HAP-1 (cell line): ENCODE measurements at regions not wholly inside any gene's neighbourhood (a gene's known extent, or its start where the extent isn't known, plus 50 kb on each side); places are given as distances from the start of the nearest gene placed in this dataset.
A peak's percentile ranks its signal among the peaks of the same experiment; 100 is the strongest.

ENCODE experiments used
- DNase-seq, 2 experiments: peaks; one replicate each; pipeline ENCODE4 v3.0.0-alpha.2; 2016 to 2020; ENCODE audit warnings: low spot score in 2 of 2
- H3K27me3 ChIP-seq: fragments of 250-450 bp; sonication (Bioruptor Pico); 2 replicates; pipeline ENCODE4 v1.5.1; 2020; ENCODE audit warnings: low read depth, mild to moderate bottlenecking, moderate library complexity
- H3K36me3 ChIP-seq: fragments of 250-450 bp; sonication (Bioruptor Pico); replicated peaks from 2 replicates; pipeline ENCODE4 v1.5.1; 2020; ENCODE audit warnings: mild to moderate bottlenecking
- H3K4me1 ChIP-seq: fragments of 250-450 bp; sonication (Bioruptor Pico); 2 replicates; pipeline ENCODE4 v1.5.1; 2020; ENCODE audit warnings: mild to moderate bottlenecking
- H3K4me3 ChIP-seq: fragments of 250-450 bp; sonication (Bioruptor Pico); 2 replicates; pipeline ENCODE4 v1.5.1; 2020; ENCODE audit warnings: mild to moderate bottlenecking, moderate library complexity
- H3K9me3 ChIP-seq: fragments of 250-450 bp; sonication (Bioruptor Pico); 2 replicates; pipeline ENCODE4 v1.5.1; 2020; ENCODE audit warnings: mild to moderate bottlenecking, moderate library complexity
- in situ Hi-C: fragments of 300-500 bp; cut with MboI; formaldehyde crosslinking; loops from 3 replicates; pipeline ENCODE4 v1.14.3; 2020; ENCODE audit warnings: low sequenced_read_pairs, inconsistent platforms, mixed read lengths

DNA sequence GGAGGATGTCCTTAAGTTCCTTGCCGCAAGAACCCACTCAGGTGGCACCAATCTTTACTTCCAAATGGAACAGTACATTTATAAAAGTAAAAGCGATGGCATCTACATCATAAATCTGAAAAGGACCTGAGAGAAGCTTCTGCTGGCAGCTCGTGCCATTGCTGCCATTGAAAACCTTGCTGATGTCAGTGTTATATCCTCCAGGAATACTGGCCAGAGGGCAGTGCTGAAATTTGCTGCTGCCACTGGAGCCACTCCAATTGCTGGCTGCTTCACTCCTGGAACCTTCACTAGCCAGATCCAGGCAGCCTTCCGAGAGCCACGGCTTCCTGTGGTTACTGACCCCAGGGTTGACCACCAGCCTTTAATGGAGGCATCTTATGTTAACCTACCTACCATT is 191.7 kb downstream of the TRIM27 start:
- H3K36me3 ChIP-seq, result no peaks in the 10 kb centered on the region
- H3K4me3 ChIP-seq, result no peak overlapping the region
- H3K4me1 ChIP-seq, result peaks cover 13% of the 10 kb centered on the region
- no peaks in the 10 kb centered on the region for H3K9me3 ChIP-seq
- in situ Hi-C loops, result no loop called here
- DNase-seq, result no peak
- no peaks in the 10 kb centered on the region for H3K27me3 ChIP-seq

DNA sequence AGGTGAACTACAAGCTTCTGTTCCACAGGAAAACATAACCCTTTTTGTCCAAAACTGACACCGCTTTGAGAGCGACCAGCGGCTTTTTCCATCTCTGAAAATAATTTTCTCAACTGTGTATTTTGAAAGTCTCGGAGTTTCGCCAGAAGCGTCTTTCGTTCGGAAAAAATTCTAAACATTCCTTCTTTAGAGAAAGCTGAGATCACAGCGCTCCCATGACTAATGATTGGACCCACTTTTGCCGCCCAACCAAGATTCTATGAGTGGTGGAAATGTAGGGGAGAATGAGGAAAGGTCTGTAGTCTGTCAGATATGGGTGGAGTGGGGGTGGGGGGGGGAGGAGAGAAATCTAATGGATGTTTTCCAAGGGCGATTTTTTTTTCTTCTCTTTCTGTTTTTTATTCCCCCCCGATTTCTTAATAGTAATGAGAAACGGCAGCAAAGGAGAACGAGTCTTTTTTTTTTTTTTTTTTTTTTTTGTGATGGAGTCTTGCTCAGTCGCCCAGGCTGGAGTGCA is 189.3 kb downstream of the TRIM27 start:
- in situ Hi-C loops, result no loop called here
- Histone ChIP-seq H3K4me1 (peaks cover 7% of the 10 kb centered on the region), H3K9me3 (no peaks in the 10 kb centered on the region; the same call in 1 of the 2 replicates), H3K27me3 (no peaks in the 10 kb centered on the region), H3K36me3 (no peaks in the 10 kb centered on the region), H3K4me3 (no peak overlapping the region)
- DNase-seq, result no peak

DNA sequence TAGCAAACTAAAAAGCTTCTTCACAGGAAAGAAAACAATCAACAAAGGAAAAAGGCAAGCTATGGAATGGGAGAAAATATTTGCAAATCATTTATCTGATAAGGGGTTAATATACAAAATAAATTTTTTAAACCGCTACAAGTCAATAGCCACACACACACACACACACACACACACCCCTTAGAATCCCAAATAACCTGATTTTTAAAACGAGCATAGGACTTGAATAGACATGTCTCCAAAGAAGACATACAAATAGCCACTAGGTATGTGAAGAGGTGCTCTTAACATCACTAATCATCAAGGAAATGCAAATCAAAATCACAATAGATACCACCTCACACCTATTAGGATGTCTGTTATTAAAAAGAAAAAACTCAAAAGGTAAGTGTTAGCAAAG is 187.7 kb downstream of the TRIM27 start:
- Histone ChIP-seq H3K36me3 (no peaks in the 10 kb centered on the region), H3K9me3 (no peaks in the 10 kb centered on the region; the same call in 1 of the 2 replicates), H3K27me3 (no peaks in the 10 kb centered on the region), H3K4me3 (peak overlapping the region; percentile 26), H3K4me1 (peaks cover 7% of the 10 kb centered on the region)
- no peak for DNase-seq
- in situ Hi-C loops, result no loop called here

DNA sequence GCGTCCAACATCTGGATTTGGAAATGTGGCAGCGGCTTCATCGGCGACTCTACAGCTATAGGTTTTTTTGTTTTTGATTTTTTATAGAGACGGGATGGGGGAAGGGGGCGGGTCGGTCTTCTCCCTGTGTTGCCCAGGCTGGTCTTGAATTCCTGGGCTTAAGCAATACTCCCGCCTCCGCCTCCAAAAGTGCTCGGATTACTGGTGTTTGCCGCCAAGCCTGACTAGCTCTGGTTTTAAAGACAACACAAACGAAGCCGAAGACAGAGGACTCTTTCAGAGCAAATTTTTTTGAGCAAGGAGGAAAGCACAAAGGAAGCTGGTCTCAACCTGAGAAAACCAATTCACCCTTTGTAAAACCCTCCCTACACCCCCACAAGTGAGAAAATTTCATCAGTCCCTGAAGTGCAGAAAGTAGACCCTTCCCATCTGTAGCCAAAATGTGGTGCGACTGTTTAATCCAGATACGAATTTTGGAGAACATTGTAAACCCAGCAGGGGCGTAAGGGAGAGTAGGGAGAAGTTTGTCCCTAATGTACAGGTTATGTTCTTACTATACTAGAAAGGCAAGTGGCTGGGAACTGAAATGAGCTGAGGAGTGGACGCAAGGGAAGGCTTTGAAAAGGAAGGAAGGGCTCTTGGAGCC is 185.9 kb downstream of the TRIM27 start:
- in situ Hi-C loops, result no loop called here
- Histone ChIP-seq H3K36me3 (no peaks in the 10 kb centered on the region), H3K4me1 (peaks cover 7% of the 10 kb centered on the region), H3K4me3 (no peak overlapping the region), H3K9me3 (no peaks in the 10 kb centered on the region; the same call in 1 of the 2 replicates), H3K27me3 (no peaks in the 10 kb centered on the region)
- peak in 1 of 2 experiments; percentile 62 for DNase-seq

DNA sequence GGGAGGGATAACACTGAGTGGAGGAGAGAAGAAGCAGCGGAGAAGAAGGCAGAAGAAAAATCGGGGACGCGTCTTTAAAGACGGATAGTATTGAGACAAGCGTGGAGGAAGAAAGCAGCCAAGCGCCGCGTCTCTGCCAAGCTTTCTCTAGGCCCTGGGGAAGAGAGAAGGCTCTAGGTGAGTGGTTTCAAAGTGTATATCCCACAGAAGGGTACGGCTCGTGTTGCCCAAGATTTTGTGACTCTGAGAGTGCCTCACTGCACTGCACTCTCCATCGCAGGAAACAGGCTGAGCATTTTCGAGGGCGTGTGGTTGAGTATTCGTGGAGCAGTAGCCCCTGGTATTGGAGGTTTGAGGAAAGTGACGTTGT is 185.4 kb downstream of the TRIM27 start:
- no peak overlapping the region for H3K4me3 ChIP-seq
- in situ Hi-C loops, result no loop called here
- no peaks in the 10 kb centered on the region; the same call in 1 of the 2 replicates for H3K9me3 ChIP-seq
- no peaks in the 10 kb centered on the region for H3K36me3 ChIP-seq
- peaks cover 7% of the 10 kb centered on the region for H3K4me1 ChIP-seq
- DNase-seq, result no peak
- no peaks in the 10 kb centered on the region for H3K27me3 ChIP-seq

DNA sequence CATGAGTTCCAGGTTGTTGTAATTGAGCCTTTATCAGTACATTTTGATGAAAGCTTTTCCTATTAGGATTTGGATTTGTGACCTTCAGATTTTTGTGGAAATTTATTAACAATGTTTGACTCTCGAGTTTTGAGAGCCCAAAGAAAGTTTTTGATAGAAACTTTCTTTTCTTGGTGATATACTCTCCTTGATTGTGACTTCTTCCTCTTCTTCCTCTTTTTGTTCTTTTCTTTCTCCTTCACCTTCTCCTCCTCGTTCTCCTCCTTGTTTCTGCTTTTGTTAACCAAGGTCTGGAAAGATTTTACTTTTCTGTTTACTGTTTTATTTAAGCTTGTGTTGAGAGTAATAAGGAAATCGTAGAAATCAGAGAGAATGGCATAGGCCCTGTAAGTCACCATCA is 182.4 kb downstream of the TRIM27 start:
- in situ Hi-C loops, result no loop called here
- no peaks in the 10 kb centered on the region; the same call in 1 of the 2 replicates for H3K9me3 ChIP-seq
- H3K4me1 ChIP-seq, result peaks cover 7% of the 10 kb centered on the region
- no peaks in the 10 kb centered on the region for H3K36me3 ChIP-seq
- H3K27me3 ChIP-seq, result no peaks in the 10 kb centered on the region
- no peak for DNase-seq
- no peak overlapping the region for H3K4me3 ChIP-seq

DNA sequence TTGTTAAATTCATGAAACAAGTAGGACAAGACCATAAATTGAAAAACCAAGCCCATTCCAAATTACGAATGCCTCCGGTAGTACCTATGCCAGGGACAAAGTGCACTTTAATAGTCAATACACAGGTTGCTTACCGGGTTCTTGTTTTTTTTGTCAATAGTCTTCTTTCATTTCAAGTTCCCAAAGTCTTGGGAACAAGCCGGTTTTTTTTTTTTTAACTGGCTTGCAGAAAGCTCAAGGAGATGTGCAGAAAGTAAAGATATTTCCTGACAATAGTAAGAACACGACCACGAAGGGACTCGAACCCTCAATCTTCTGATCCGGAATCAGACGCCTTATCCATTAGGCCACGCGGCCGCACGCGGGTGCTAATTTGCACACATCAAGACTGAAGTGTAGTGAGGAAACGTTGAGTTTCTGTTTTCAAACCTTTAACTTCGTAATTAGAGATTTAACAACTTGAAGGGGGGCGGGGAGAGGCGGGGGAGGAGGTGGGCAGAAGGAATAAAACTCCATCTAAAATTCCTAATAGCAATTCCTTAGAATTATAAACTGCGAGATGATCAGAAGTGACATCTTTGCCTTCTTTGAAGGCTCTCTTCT is 181.0 kb downstream of the TRIM27 start:
- Histone ChIP-seq H3K4me1 (peaks cover 4% of the 10 kb centered on the region), H3K9me3 (no peaks in the 10 kb centered on the region; the same call in 1 of the 2 replicates), H3K36me3 (no peaks in the 10 kb centered on the region), H3K4me3 (peak overlapping the region; percentile 26), H3K27me3 (no peaks in the 10 kb centered on the region)
- peak; percentile 87 to 88 for DNase-seq
- in situ Hi-C loops, result no loop called here

DNA sequence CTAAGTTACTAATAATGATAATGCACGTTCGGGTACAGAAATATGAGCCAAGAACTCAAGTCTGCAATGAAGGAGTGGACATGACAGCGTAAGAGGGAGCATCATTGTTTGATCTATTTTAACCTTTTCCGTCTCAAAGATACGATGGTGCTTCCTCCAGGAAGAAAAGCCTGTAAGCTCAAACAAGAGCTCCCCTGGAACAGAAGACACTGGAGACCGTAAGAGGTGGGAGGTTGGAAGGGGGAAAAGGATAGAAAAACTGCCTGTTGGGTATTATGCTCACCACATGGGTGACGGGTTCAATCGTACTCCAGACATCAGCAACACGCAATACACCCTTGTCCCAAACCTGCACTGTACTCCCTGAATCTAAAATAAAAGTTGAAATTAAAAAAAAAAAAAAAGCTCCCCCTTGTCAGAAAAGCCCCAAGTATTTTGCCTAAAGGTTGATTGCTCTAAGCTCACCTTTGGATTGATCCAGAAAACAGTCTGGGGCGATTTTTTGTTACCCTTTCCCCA is 180.5 kb downstream of the TRIM27 start:
- Histone ChIP-seq H3K9me3 (no peaks in the 10 kb centered on the region), H3K4me1 (peaks cover 4% of the 10 kb centered on the region), H3K36me3 (no peaks in the 10 kb centered on the region), H3K27me3 (no peaks in the 10 kb centered on the region), H3K4me3 (peak overlapping the region; percentile 26)
- in situ Hi-C loops, result no loop called here
- DNase-seq, result peak in 1 of 2 experiments; percentile 38

DNA sequence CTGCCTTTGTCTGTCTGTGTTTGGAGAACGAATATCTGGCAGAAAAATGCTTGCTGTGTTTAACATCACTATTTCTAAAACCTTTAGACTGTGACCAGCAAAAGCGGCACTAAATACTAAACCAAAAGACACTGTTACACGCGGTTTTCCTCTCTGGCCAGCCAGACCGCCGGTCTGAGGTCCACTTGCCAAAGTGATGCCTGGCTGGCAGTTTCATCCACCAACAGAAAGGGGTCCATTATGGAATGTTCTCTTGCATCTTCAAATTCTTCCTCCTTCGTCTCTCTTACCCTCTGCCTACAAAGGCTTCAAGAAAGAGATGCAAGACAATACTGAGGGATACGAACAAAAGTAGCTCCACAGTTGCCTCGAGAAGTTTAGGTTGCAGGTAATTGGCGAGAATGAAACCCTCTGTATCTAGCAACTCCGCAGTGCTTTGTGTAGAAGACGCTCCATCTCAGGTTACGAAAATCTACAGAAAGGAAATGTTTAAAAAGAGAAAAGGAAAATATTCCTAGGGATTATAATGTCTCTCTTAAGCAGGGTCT is 176.6 kb downstream of the TRIM27 start:
- peak overlapping the region; percentile 28 for H3K4me3 ChIP-seq
- in situ Hi-C loops, result no loop called here
- DNase-seq, result peak in 1 of 2 experiments; percentile 45

DNA sequence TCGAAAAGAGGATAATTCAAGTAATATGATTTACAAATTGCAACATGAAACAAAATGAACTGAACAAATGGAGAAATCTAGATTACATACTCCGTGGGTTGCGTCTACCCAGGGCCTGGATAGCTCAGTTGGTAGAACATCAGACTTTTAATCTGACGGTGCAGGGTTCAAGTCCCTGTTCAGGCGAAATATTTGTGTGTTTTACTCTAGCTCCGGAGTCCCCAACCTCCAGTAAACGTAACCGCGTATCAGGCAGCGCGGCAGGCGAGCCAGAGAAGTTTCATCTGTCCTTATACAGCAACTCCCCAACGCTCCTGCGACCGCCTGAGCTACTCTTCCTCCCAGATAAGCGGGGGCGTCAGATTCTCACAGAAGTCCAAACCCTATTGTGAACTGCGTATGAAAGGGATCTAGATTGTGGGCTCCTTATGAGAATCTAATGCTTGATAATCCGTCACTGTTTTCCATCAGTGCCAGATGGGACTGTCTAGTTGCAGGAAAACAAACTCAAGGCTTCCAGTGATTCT is 176.1 kb downstream of the TRIM27 start:
- H3K4me3 ChIP-seq, result peak overlapping the region; percentile 28
- H3K36me3 ChIP-seq, result no peaks in the 10 kb centered on the region
- no peaks in the 10 kb centered on the region for H3K9me3 ChIP-seq
- H3K27me3 ChIP-seq, result no peaks in the 10 kb centered on the region
- H3K4me1 ChIP-seq, result peaks cover 11% of the 10 kb centered on the region
- in situ Hi-C loops, result no loop called here
- peak; percentile 93 to 97 for DNase-seq

More for the DNA sequence above, 176.6 kb downstream of the TRIM27 start:
- no peaks in the 10 kb centered on the region for H3K36me3 ChIP-seq
- peaks cover 7% of the 10 kb centered on the region for H3K4me1 ChIP-seq
- no peaks in the 10 kb centered on the region for H3K9me3 ChIP-seq
- no peaks in the 10 kb centered on the region for H3K27me3 ChIP-seq

DNA sequence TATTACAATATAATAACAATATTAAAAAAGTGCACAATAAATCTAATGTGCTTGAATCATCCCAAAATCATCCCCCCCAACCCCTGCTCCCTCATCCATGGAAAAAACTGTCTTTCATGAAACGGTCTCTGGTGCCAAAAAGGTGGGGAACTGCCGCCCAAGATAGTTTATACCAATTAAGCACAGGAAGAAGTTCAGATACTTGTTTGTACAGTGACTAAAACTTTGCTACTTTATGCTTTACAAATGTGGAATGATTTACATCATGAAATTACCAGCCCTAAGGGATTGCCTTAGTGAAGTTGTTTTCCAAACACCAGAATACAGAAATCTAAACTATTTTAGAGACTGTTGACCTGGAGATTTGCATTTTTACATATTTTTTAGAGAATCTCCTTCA is 175.6 kb downstream of the TRIM27 start:
- DNase-seq, result no peak
- in situ Hi-C loops, result no loop called here
- no peaks in the 10 kb centered on the region for H3K9me3 ChIP-seq
- H3K27me3 ChIP-seq, result no peaks in the 10 kb centered on the region
- peaks cover 14% of the 10 kb centered on the region for H3K4me1 ChIP-seq
- no peaks in the 10 kb centered on the region for H3K36me3 ChIP-seq
- H3K4me3 ChIP-seq, result peak overlapping the region; percentile 28

DNA sequence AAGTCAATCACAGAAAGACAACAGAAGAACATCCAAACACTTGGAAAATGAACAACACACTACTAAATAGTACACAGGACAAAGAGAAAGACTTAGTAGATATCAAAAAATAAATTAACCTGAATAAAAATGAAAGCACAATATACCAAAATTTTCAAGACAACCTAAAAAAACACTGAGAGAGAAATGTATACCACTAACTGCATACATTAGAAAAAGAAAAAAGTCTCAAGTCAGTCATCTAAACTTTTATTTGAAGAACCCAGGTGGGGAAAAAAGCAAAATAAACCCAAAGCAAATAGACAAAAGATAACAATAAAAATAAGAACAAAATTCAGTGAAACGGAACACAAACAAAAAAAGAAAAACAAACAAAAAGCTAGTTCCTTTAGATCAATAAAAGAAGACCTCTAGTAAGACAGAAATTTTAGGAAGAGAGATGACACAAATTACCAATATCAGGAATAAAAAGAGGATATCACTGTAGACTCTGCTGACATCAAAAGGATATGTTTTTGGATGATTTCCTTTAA is 172.8 kb downstream of the TRIM27 start:
- no peaks in the 10 kb centered on the region for H3K27me3 ChIP-seq
- H3K4me1 ChIP-seq, result peaks cover 14% of the 10 kb centered on the region
- H3K9me3 ChIP-seq, result no peaks in the 10 kb centered on the region
- no peak overlapping the region for H3K4me3 ChIP-seq
- H3K36me3 ChIP-seq, result no peaks in the 10 kb centered on the region
- no peak for DNase-seq
- in situ Hi-C loops, result no loop called here

DNA sequence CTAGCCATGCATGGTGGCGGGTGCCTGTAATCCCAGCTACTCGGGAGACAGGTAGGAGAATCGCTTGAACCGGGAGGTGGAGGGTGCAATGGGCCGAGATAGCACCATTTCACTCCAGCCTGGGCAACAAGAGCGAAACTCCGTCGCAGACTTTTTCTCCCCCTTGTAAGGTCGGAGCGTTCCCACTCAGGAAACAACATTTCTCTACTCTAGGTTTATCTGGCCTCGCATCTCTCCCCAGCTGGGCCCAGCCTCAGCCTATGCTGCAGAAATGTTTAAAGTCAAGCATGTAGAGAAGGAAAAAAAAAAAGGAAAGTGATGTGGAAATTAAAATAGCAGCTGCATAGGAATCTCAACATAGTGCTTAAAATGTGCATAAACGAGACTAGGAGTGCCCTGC is 172.3 kb downstream of the TRIM27 start:
- H3K9me3 ChIP-seq, result no peaks in the 10 kb centered on the region

DNA sequence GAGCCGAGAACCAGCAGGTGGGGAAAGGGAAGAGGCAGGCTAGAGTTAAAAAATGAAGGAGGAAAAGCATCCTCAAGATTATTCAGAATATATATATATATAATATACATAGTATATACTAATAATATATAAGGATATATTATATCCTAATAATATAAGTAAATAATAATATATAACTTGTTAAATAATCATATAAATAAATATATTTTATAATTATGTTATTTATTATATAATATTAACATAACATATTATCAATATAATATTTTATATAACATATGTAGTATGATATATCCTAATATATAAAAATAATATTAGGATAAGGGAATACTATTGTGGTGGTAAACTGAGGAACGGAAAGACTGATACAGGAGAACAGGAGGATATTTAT is 171.8 kb downstream of the TRIM27 start:
- Histone ChIP-seq H3K27me3 (no peaks in the 10 kb centered on the region), H3K4me3 (no peak overlapping the region), H3K36me3 (no peaks in the 10 kb centered on the region), H3K9me3 (no peaks in the 10 kb centered on the region), H3K4me1 (peaks cover 17% of the 10 kb centered on the region)
- no peak for DNase-seq
- in situ Hi-C loops, result no loop called here

More for the DNA sequence above, 172.3 kb downstream of the TRIM27 start:
- Histone ChIP-seq H3K4me3 (no peak overlapping the region), H3K4me1 (peaks cover 14% of the 10 kb centered on the region), H3K27me3 (no peaks in the 10 kb centered on the region), H3K36me3 (no peaks in the 10 kb centered on the region)
- DNase-seq, result no peak
- in situ Hi-C loops, result no loop called here
